HL-60 (cell line): ENCODE measurements at regions not wholly inside any gene's neighbourhood (a gene's known extent, or its start where the extent isn't known, plus 50 kb on each side); places are given as distances from the start of the nearest gene placed in this dataset.
"Not testable (repeated sequence)": the region's sequence is repeated elsewhere in the genome, so short reads cannot be mapped to it uniquely, and the experiment has no call there.

Source experiments
- DNase-seq, 2 experiments: peaks; one replicate each; pipeline ENCODE4 v3.0.0-alpha.2; 2010 to 2020; ENCODE audit warnings: low read depth in 1 of 2, low spot score in 1 of 2
- H3K27ac ChIP-seq: fragments of 250-450 bp; sonication (Bioruptor Pico); replicated peaks from 2 replicates; pipeline ENCODE4 v1.5.1; 2020; ENCODE audit warnings: mild to moderate bottlenecking, moderate library complexity
- H3K27me3 ChIP-seq: fragments of 250-450 bp; sonication (Bioruptor Pico); 2 replicates; pipeline ENCODE4 v1.5.1; 2021; ENCODE audit warnings: mild to moderate bottlenecking, moderate library complexity; ENCODE audit not compliant: insufficient read depth, poor library complexity, severe bottlenecking
- H3K4me3 ChIP-seq: replicated peaks from 2 replicates; pipeline ENCODE4 v1.5.1; 2011; ENCODE audit warnings: mild to moderate bottlenecking, control low read depth, low read length; ENCODE audit not compliant: insufficient read depth
- GABPA ChIP-seq: IDR thresholded peaks from 2 replicates; pipeline ENCODE4 v1.6.1; 2012; ENCODE audit warnings: low read depth
- POLR2AphosphoS5 ChIP-seq: IDR thresholded peaks from 2 replicates; pipeline ENCODE4 v1.6.1; 2012; ENCODE audit warnings: low read depth
- SPI1 ChIP-seq: IDR thresholded peaks from 2 replicates; pipeline ENCODE4 v1.6.1; 2012; ENCODE audit warnings: low read depth, mild to moderate bottlenecking, borderline replicate concordance
- TF ChIP-seq, protein P1 (sequence below): IDR thresholded peaks from 2 replicates; pipeline ENCODE4 v1.6.1; 2012; ENCODE audit warnings: low read depth; ENCODE audit not compliant: insufficient replicate concordance
- TF ChIP-seq, protein P2 (sequence below): IDR thresholded peaks from one replicate; pipeline ENCODE4 v1.5.1; 2011; ENCODE audit warnings: low read length, control low read depth, inconsistent platforms; ENCODE audit not compliant: insufficient read depth

- TF ChIP-seq, protein P1, sequence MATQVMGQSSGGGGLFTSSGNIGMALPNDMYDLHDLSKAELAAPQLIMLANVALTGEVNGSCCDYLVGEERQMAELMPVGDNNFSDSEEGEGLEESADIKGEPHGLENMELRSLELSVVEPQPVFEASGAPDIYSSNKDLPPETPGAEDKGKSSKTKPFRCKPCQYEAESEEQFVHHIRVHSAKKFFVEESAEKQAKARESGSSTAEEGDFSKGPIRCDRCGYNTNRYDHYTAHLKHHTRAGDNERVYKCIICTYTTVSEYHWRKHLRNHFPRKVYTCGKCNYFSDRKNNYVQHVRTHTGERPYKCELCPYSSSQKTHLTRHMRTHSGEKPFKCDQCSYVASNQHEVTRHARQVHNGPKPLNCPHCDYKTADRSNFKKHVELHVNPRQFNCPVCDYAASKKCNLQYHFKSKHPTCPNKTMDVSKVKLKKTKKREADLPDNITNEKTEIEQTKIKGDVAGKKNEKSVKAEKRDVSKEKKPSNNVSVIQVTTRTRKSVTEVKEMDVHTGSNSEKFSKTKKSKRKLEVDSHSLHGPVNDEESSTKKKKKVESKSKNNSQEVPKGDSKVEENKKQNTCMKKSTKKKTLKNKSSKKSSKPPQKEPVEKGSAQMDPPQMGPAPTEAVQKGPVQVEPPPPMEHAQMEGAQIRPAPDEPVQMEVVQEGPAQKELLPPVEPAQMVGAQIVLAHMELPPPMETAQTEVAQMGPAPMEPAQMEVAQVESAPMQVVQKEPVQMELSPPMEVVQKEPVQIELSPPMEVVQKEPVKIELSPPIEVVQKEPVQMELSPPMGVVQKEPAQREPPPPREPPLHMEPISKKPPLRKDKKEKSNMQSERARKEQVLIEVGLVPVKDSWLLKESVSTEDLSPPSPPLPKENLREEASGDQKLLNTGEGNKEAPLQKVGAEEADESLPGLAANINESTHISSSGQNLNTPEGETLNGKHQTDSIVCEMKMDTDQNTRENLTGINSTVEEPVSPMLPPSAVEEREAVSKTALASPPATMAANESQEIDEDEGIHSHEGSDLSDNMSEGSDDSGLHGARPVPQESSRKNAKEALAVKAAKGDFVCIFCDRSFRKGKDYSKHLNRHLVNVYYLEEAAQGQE = no peak
- no peak for TF ChIP-seq POLR2AphosphoS5
- TF ChIP-seq SPI1 = no peak
- TF ChIP-seq, protein P2, sequence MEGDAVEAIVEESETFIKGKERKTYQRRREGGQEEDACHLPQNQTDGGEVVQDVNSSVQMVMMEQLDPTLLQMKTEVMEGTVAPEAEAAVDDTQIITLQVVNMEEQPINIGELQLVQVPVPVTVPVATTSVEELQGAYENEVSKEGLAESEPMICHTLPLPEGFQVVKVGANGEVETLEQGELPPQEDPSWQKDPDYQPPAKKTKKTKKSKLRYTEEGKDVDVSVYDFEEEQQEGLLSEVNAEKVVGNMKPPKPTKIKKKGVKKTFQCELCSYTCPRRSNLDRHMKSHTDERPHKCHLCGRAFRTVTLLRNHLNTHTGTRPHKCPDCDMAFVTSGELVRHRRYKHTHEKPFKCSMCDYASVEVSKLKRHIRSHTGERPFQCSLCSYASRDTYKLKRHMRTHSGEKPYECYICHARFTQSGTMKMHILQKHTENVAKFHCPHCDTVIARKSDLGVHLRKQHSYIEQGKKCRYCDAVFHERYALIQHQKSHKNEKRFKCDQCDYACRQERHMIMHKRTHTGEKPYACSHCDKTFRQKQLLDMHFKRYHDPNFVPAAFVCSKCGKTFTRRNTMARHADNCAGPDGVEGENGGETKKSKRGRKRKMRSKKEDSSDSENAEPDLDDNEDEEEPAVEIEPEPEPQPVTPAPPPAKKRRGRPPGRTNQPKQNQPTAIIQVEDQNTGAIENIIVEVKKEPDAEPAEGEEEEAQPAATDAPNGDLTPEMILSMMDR = no peak
- no peak for TF ChIP-seq GABPA
- H3K4me3 ChIP-seq = no peak overlapping the region
Observed at GRCh38 chr5:69010476-69010875, 83.3 kb upstream of the SLC30A5 start.

GRCh38 chr5:69011910-69012309 is 81.9 kb upstream of the SLC30A5 start:
- Histone ChIP-seq H3K27me3 (no peaks in the 10 kb centered on the region), H3K27ac (no peak overlapping the region), H3K4me3 (no peak overlapping the region)
- TF ChIP-seq, protein P1 = no peak
- TF ChIP-seq SPI1 (no peak), POLR2AphosphoS5 (no peak), GABPA (no peak)
- TF ChIP-seq, protein P2 = no peak
- DNase-seq = no peak

More at GRCh38 chr5:69010476-69010875, 83.3 kb upstream of the SLC30A5 start:
- Histone ChIP-seq H3K27me3 (no peaks in the 10 kb centered on the region), H3K27ac (no peak overlapping the region)
- DNase-seq = no peak

DNA sequence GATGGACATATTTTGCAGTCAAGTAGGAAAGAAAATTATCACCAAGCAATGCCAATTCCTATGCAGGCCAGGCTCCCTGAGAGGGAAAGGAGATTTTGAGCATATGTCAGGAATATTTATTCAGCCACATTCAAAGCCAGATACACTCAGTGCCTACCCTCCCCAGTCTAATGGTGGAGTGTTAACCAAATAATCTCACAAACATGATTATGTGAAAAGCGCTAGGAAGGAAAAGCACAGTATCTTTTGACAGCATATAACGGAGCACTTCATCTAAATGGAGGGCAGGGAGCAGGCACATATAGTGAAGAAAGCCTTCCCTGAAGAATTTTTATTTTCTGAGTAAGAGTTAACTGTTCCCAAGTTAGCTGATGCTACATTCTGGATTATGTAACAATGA is 80.3 kb upstream of the SLC30A5 start:
- TF ChIP-seq POLR2AphosphoS5 (no peak), SPI1 (no peak), GABPA (no peak)
- TF ChIP-seq, protein P2 = no peak
- TF ChIP-seq, protein P1 = no peak
- Histone ChIP-seq H3K4me3 (no peak overlapping the region), H3K27ac (no peak overlapping the region), H3K27me3 (no peaks in the 10 kb centered on the region)
- no peak for DNase-seq

- not testable (repeated sequence) for DNase-seq, H3K27me3 ChIP-seq, H3K27ac ChIP-seq, H3K4me3 ChIP-seq
Observed at GRCh38 chr5:69014007-69014406, 79.8 kb upstream of the SLC30A5 start.
